ENCODE measurements at regions not wholly inside any gene's neighbourhood (a gene's known extent, or its start where the extent isn't known, plus 50 kb on each side); places are given as distances from the start of the nearest gene placed in this dataset.
"Not testable (repeated sequence)": the region's sequence is repeated elsewhere in the genome, so short reads cannot be mapped to it uniquely, and the experiment has no call there.

GRCh38 chr5:92659246-92659645 is 921.8 kb downstream of the NR2F1-AS1 start:
- ATAC-seq (no peak), DNase-seq (no peak)
- intact Hi-C loops (cut with DNase I), result no loop called here

GRCh38 chr5:92654601-92655000 is 926.4 kb downstream of the NR2F1-AS1 start:
- DNase-seq; ATAC-seq; intact Hi-C loops (cut with DNase I): not testable (repeated sequence)

- ATAC-seq (no peak), DNase-seq (no peak)
- intact Hi-C loops (cut with DNase I), result no loop called here
Observed at GRCh38 chr5:92653730-92654461, 927.1 kb downstream of the NR2F1-AS1 start.

DNA sequence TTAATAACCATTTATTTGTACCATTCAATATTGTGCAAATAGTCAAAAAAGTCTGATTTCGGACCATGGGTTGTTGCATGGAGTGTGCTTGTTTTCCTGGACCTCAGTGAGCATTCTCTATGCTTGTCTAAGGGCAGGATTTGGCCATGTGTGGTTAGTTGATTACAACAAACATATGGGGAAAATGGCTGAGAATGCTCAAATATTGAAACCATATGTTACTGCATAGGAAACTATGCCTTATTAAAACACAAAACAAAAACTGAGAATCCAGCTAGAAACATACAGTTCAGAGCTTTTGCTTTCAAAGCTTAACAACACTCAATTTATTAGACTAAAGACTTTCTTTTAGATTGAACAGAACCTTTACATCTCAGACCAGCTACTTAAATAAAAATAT is 928.3 kb downstream of the NR2F1-AS1 start:
- DNase-seq (no peak), ATAC-seq (no peak)
- intact Hi-C loops (cut with DNase I), result no loop called here

- DNase-seq, result no peak
- intact Hi-C loops (cut with DNase I), result no loop called here
- peak; percentile 42 to 44 for ATAC-seq
Observed at GRCh38 chr5:92644266-92644886, 936.6 kb downstream of the NR2F1-AS1 start.

- DNase-seq, result no peak
- intact Hi-C loops (cut with DNase I), result no loop called here
- peak in 1 of 2 donors; percentile 63 for ATAC-seq
Observed at GRCh38 chr5:92641031-92641962, 939.7 kb downstream of the NR2F1-AS1 start.

- no peak for DNase-seq
- ATAC-seq, result no peak
- intact Hi-C loops (cut with DNase I), result no loop called here
Observed at GRCh38 chr5:92640340-92640739, 940.7 kb downstream of the NR2F1-AS1 start.

- DNase-seq, result no peak
- intact Hi-C loops (cut with DNase I), result no loop called here
- no peak for ATAC-seq
Observed at GRCh38 chr5:92637960-92638359, 943.1 kb downstream of the NR2F1-AS1 start.

DNA sequence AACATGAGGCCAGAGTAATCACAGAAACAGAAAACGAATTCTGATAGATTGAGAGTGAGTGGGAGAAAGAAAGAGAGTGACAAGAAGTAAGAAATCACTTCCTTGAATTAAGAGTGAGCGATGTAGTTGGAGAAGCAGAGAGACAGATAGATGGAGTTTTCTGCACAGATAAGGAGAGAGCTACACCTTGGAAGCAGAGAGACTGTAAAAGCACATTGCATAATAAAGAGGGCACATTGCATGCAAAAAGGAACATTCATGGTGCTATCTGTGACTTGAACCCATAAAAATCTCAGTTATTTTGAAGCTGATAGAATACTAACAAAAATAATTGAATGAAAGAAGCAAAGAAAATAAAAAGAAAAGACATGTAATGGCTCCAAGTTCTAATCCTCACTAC is 943.8 kb downstream of the NR2F1-AS1 start:
- DNase-seq (no peak), ATAC-seq (no peak)
- intact Hi-C loops (cut with DNase I), result no loop called here

DNA sequence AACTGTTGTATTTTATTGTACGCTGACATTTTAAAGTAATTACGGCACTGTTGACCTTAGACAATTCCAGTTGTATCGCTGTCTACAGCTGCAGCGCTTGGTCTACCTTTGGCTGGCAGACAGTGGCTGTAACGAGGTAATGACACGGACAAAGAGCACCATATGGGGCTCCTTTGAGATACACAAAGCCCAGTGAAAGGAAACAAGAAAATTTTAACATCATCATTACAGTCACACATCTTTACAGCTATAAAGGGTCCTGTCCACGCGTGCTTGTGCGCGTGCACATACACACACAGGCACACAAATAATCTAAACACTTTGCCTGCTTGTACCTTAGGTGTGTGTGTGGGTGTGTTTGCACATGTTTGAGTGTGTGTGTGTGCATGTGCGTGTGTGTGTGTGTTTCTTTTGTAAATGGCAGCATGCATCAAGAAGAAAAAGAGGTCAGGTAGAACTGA is 946.0 kb downstream of the NR2F1-AS1 start:
- ATAC-seq (no peak), DNase-seq (no peak)
- intact Hi-C loops (cut with DNase I), result no loop called here

- no peak for DNase-seq
- intact Hi-C loops (cut with DNase I), result no loop called here
- no peak for ATAC-seq
Observed at GRCh38 chr5:92633875-92634487, 947.0 kb downstream of the NR2F1-AS1 start.

DNA sequence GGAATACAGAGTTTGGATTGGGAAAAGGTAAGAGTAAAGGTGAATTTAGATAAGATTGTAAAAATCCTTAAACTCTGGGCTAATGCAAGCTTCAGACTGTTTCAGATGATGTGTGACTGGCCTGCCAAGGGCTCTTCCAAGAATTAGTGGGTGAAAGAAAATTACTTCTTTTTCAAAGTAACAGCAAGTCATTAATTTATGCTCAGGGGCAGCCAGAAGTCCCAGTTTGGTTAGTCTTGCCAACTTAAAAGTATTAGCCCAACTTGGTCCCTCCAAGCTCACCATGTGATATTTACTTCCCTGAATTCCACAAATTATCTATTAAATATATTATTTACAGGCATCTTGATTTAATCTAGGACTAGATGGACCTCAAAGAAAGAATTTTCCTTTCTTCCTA is 947.8 kb downstream of the NR2F1-AS1 start:
- intact Hi-C loops (cut with DNase I), result no loop called here
- DNase-seq (no peak), ATAC-seq (no peak)

GRCh38 chr5:92631237-92631701 is 949.8 kb downstream of the NR2F1-AS1 start:
- ATAC-seq; DNase-seq; intact Hi-C loops (cut with DNase I): not testable (repeated sequence)

GRCh38 chr5:92629574-92629973 is 951.4 kb downstream of the NR2F1-AS1 start:
- intact Hi-C loops (cut with DNase I), result no loop called here
- no peak for ATAC-seq
- DNase-seq, result no peak

GRCh38 chr5:92629000-92629399 is 952.0 kb downstream of the NR2F1-AS1 start:
- ATAC-seq, result no peak
- intact Hi-C loops (cut with DNase I), result no loop called here

GRCh38 chr5:92627186-92627585 is 953.8 kb downstream of the NR2F1-AS1 start:
- intact Hi-C loops (cut with DNase I), result no loop called here

More at GRCh38 chr5:92629000-92629399, 952.0 kb downstream of the NR2F1-AS1 start:
- DNase-seq, result no peak

GRCh38 chr5:92616085-92616484 is 964.9 kb downstream of the NR2F1-AS1 start:
- intact Hi-C loops (cut with DNase I), result no loop called here
- ATAC-seq (no peak), DNase-seq (no peak)

More at GRCh38 chr5:92627186-92627585, 953.8 kb downstream of the NR2F1-AS1 start:
- DNase-seq (no peak), ATAC-seq (no peak)

DNA sequence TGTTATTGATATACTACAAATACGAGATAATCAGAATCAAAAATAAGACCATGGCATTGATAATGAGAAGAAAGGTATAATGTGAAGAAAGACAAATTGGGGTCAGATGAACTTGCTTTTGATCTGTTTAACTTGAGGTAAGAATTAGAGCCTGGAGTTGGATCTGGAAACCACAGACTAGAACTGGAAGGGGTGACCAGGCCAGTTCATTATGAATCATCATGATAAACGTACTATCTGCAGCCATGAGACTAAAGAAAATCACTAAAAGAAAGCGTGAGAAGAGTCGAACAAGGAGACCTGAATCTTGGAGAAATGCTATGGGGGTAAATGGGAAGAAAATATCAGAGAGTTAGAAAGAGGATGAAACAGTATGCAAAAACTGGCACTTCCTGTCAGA is 967.5 kb downstream of the NR2F1-AS1 start:
- no peak for ATAC-seq
- DNase-seq, result no peak
- intact Hi-C loops (cut with DNase I), result no loop called here

GRCh38 chr5:92610435-92610834 is 970.6 kb downstream of the NR2F1-AS1 start:
- DNase-seq; ATAC-seq; intact Hi-C loops (cut with DNase I): not testable (repeated sequence)

Measured in left cardiac atrium (tissue), 4 donors.